HepG2 (cell line): ENCODE measurements at regions not wholly inside any gene's neighbourhood (a gene's known extent, or its start where the extent isn't known, plus 50 kb on each side); places are given as distances from the start of the nearest gene placed in this dataset.

Experiments used
- ATAC-seq: fragments of 200-7000 bp; cut with Tn5 transposase; 3 replicates; pipeline ENCODE4 v1.9.1; 2020; ENCODE audit warnings: mild to moderate bottlenecking, moderate library complexity
- BruUV-seq: library from RNA; stranded (reverse); fragments of 400-500 nt; replicated peaks from 2 replicates; lab custom pipeline; 2021; lab: Mats Ljungman, UMichigan
- CTCF ChIA-PET: fragments of 300-600 bp; formaldehyde crosslinking; extraction: SDS; loops from one replicate; lab custom pipeline; 2021; ENCODE audit warnings: low total read pairs, inconsistent platforms, low intra/inter-chr PET ratio; lab: Yijun Ruan, JAX
- POLR2A ChIA-PET: fragments of 350-600 bp; sonication (Branson Sonifier 250); formaldehyde crosslinking; loops from one replicate; lab custom pipeline; 2020; ENCODE audit warnings: antibody characterized with exemption, inconsistent platforms; lab: Yijun Ruan, JAX
- DNase-seq: peaks from one replicate; pipeline ENCODE4 v3.0.0-alpha.2; 2015; ENCODE audit warnings: low spot score
- FAIRE-seq: peaks from 3 replicates; lab custom pipeline; 2011; peaks lifted over from hg19 to GRCh38; lab: Jason Lieb, UNC
- H2AFZ ChIP-seq: one replicate; pipeline ENCODE4 v1.6.1; 2011; ENCODE audit warnings: low read length, inconsistent platforms
- H3K27ac ChIP-seq: fragments of 300-600 bp; 3 replicates; pipeline ENCODE4 v1.8.0; 2011; ENCODE audit warnings: mixed run types, mild to moderate bottlenecking, mixed read lengths, low read length, inconsistent platforms; ENCODE audit not compliant: insufficient read depth; ENCODE audit errors: extremely low read length
- H3K27me3 ChIP-seq, 2 experiments: fragments of 200-600 bp in 1 of 2; 2 replicates in 1 of 2; 3 replicates in 1 of 2; pipeline versions ENCODE4 v1.6.0 to v1.8.0; 2011; ENCODE audit warnings: low read length in 2 of 2, mild to moderate bottlenecking in 2 of 2, moderate library complexity in 2 of 2, inconsistent platforms in 1 of 2; ENCODE audit not compliant: insufficient read depth in 2 of 2, control insufficient read depth in 1 of 2
- H3K36me3 ChIP-seq, 2 experiments: fragments of 200-600 bp in 1 of 2; replicated peaks in 1 of 2; 2 replicates in 1 of 2; 3 replicates in 1 of 2; pipeline versions ENCODE4 v1.5.1 to v1.8.0; 2011; ENCODE audit warnings: low read length in 2 of 2, inconsistent platforms in 1 of 2; ENCODE audit not compliant: insufficient read depth in 2 of 2, control insufficient read depth in 1 of 2
- H3K4me1 ChIP-seq: 2 replicates; pipeline ENCODE4 v1.5.1; 2012; ENCODE audit warnings: low read length, inconsistent platforms; ENCODE audit not compliant: insufficient read depth
- H3K4me2 ChIP-seq: 2 replicates; pipeline ENCODE4 v1.6.0; 2011; ENCODE audit warnings: low read depth, low read length, inconsistent platforms
- H3K4me3 ChIP-seq, 3 experiments: fragments of 200-600 bp in 1 of 3; sonication (generic), shearing (Covaris generic) in 1 of 3; replicated peaks in 1 of 3; 2 replicates each; pipeline ENCODE4 v1.5.1; 2011 to 2016; ENCODE audit warnings: low read length in 3 of 3, inconsistent platforms in 2 of 3, low read depth in 2 of 3, mild to moderate bottlenecking in 2 of 3, control low read depth in 1 of 3, mixed read lengths in 1 of 3; ENCODE audit not compliant: insufficient read depth in 1 of 3
- H3K79me2 ChIP-seq: one replicate; pipeline ENCODE4 v1.6.1; 2011; ENCODE audit warnings: low read length, inconsistent platforms; ENCODE audit not compliant: insufficient read depth
- H3K9ac ChIP-seq: 2 replicates; pipeline ENCODE4 v1.6.0; 2011; ENCODE audit warnings: mild to moderate bottlenecking, low read depth, low read length, inconsistent platforms; ENCODE audit not compliant: insufficient read depth
- H3K9me3 ChIP-seq: 2 replicates; pipeline ENCODE4 v1.5.1; 2012; ENCODE audit warnings: mild to moderate bottlenecking, low read length
- H4K20me1 ChIP-seq: 2 replicates; pipeline ENCODE4 v1.6.0; 2011; ENCODE audit warnings: inconsistent platforms, mild to moderate bottlenecking, low read length, moderate library complexity; ENCODE audit not compliant: insufficient read depth
- BORCS8-MEF2B ChIP-seq: sonication (generic); formaldehyde crosslinking; IDR thresholded peaks from 2 replicates; pipeline ENCODE4 v1.8.0; 2022; ENCODE audit warnings: mild to moderate bottlenecking, missing genetic modification reagents
- GLI4 ChIP-seq: sonication (generic); formaldehyde crosslinking; IDR thresholded peaks from 2 replicates; pipeline ENCODE4 v1.5.1; 2020; ENCODE audit warnings: missing genetic modification reagents, mild to moderate bottlenecking, moderate library complexity, borderline replicate concordance
- ZBTB7A ChIP-seq: sonication (generic); formaldehyde crosslinking; IDR thresholded peaks from 2 replicates; pipeline ENCODE4 v1.8.0; 2022; ENCODE audit warnings: mild to moderate bottlenecking, missing genetic modification reagents
- ZNF619 ChIP-seq: sonication (generic); formaldehyde crosslinking; IDR thresholded peaks from 2 replicates; pipeline ENCODE4 v1.4.0; 2020; ENCODE audit warnings: mild to moderate bottlenecking, missing genetic modification reagents
- WGBS: methylation state at CpG from one replicate; pipeline ENCODE4 v1.1.6; 2017; ENCODE audit warnings: low lambda C conversion rate; 5-methylcytosine and 5-hydroxymethylcytosine counted together
- in situ Hi-C: cut with HindIII; loops from 2 replicates; pipeline ENCODE4 v1.10.0; 2017; ENCODE audit warnings: low pct_unique_long_range_greater_than_20kb; ENCODE audit not compliant: extremely low pct_ligation_motif_present
- intact Hi-C: fragments of 100-400 bp; cut with micrococcal nuclease; formaldehyde crosslinking; loops from one replicate; pipeline ENCODE4 v1.10.0; 2022; ENCODE audit not compliant: unreplicated experiment
- TF ChIP-seq, protein P1 (sequence below): sonication (generic); formaldehyde crosslinking; IDR thresholded peaks from 2 replicates; pipeline ENCODE4 v1.8.1; 2023; ENCODE audit warnings: mild to moderate bottlenecking, missing genetic modification reagents

DNA sequence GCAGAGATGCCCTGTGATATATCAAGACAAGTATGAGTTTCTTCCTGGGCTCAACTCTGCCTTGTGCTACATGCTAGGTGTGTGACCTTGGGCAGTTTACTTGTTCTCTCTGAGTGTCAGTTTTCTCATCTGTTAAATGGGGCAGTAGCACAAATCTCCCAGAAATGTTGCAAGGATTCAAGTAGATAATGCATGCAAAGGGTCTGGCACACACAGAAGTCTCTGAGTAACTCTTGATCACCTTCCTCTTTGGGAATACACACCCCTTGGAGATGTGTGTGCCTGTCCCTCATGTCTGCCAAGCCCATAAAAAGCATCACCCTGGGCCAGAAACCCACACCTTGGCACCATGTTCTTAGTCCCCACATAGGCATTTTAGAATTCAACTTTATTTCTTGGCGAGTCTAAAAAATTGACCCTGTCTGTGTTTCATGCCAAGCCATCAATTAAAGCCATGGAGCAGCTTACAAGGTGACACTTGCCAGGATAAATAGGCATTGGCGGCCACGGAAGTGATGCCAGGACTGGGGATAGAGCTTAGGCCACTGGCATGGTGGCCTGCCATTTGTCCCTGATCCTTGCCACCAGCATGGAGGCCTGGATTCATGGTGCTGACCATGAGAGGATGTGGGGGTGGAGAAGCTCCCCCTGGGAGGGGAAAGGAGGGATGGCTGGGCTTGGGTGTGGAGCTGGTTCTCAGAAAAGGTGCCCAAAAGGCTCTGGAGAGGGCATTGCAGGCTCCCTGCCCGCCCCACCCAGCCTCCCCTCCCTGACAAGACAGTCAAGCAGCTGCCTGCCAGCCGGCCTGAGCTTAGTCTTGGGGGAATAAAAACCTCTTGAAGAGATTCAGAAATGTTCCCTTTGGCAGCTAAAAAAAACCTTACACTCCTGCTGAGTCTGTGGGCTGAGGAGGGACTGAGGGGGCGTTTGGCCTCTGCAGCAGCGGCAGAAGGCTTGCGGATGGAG is 118.0 kb upstream of the IPO9 start:
- TF ChIP-seq GLI4 (CRISPR knock-in tag), result no peak
- TF ChIP-seq, protein P1, sequence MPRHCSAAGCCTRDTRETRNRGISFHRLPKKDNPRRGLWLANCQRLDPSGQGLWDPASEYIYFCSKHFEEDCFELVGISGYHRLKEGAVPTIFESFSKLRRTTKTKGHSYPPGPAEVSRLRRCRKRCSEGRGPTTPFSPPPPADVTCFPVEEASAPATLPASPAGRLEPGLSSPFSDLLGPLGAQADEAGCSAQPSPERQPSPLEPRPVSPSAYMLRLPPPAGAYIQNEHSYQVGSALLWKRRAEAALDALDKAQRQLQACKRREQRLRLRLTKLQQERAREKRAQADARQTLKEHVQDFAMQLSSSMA, result no peak
- TF ChIP-seq ZNF619 (CRISPR knock-in tag), result no peak
- H3K79me2 ChIP-seq, result no peaks in the 10 kb centered on the region
- ATAC-seq (no peak), DNase-seq (no peak), FAIRE-seq (no peak)
- H3K27me3 ChIP-seq, result peaks cover 0 to 5% of the 10 kb centered on the region in 2 experiments; a peak in 2 of 5 replicates
- ChIA-PET POLR2A (interaction anchor here (0.5 kb wide), 1 partner anchor 137 kb away, joined by 3 read pairs; no protein-coding TSS in a partner anchor), CTCF (interaction anchor here (2.3 kb wide), 1 partner anchor 82 kb away, joined by 27 read pairs; no protein-coding TSS in a partner anchor)
- 17% methylated on average over 7 of the region's 8 CpGs for WGBS
- H3K4me2 ChIP-seq, result no peak overlapping the region
- H3K4me3 ChIP-seq, result no peak overlapping the region
- intact Hi-C loops, result no loop called here
- H3K9ac ChIP-seq, result no peak overlapping the region
- no peak overlapping the region for H2AFZ ChIP-seq
- H3K4me1 ChIP-seq, result no peaks in the 10 kb centered on the region
- BruUV-seq, result no TSS peak
- no peak overlapping the region for H3K27ac ChIP-seq
- H3K9me3 ChIP-seq, result no peaks in the 10 kb centered on the region
- no peaks in the 10 kb centered on the region for H3K36me3 ChIP-seq
- no peaks in the 10 kb centered on the region for H4K20me1 ChIP-seq
- in situ Hi-C loops, result no loop called here

DNA sequence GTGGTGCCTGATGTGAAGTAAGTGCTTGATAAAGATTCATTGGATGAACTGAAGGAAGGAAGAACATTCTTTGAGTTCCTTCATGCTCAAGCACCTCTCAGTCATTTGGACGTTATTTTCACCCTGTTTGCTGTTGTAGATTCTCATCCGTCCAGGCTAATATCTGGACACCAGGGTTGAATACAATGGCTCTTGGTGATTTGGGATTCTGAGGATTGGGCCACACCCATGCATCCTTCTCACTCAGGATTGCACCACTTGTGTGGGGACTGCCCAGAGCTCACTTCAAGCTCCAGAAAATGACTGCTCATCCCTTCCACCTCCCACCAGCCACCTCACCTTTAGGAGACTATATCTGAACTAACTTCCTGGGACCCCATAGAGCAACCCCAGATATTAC is 117.1 kb upstream of the IPO9 start:
- no peak overlapping the region for H3K27ac ChIP-seq
- CTCF ChIA-PET, result no interaction called here

More for the DNA sequence above, 117.1 kb upstream of the IPO9 start:
- no peak overlapping the region for H3K4me3 ChIP-seq
- H2AFZ ChIP-seq, result no peak overlapping the region
- H3K4me2 ChIP-seq, result no peak overlapping the region
- H3K36me3 ChIP-seq, result no peaks in the 10 kb centered on the region
- ATAC-seq, result no peak
- BruUV-seq, result no TSS peak
- H4K20me1 ChIP-seq, result no peaks in the 10 kb centered on the region
- no peak for DNase-seq
- no peaks in the 10 kb centered on the region for H3K9me3 ChIP-seq
- intact Hi-C loops, result no loop called here
- in situ Hi-C loops, result no loop called here
- 0% methylated on average over 2 of the region's 2 CpGs for WGBS
- no peak overlapping the region for H3K9ac ChIP-seq
- POLR2A ChIA-PET, result interaction anchor here (0.5 kb wide), 1 partner anchor 138 kb away, joined by 3 read pairs; no protein-coding TSS in a partner anchor
- no peaks in the 10 kb centered on the region for H3K4me1 ChIP-seq
- H3K27me3 ChIP-seq, result peaks cover 0 to 12% of the 10 kb centered on the region in 2 experiments; a peak in 2 of 5 replicates
- no peaks in the 10 kb centered on the region for H3K79me2 ChIP-seq
- no peak for FAIRE-seq
- TF ChIP-seq BORCS8-MEF2B (CRISPR knock-in tag) (no peak), ZBTB7A (no peak)
- TF ChIP-seq, all 625 proteins: peak for 0
